Muscle layer of colon (tissue), 2 donors: ENCODE measurements at regions not wholly inside any gene's neighbourhood (a gene's known extent, or its start where the extent isn't known, plus 50 kb on each side); places are given as distances from the start of the nearest gene placed in this dataset.

Experiments
- H3K27ac ChIP-seq: one replicate; pipeline ENCODE4 v1.7.0; 2013; ENCODE audit warnings: low read depth, mild to moderate bottlenecking, low read length, moderate library complexity
- H3K27me3 ChIP-seq, 2 donors: one replicate each; pipeline ENCODE4 v1.7.0; 2013; ENCODE audit warnings: low read length in 2 of 2, mild to moderate bottlenecking in 2 of 2; ENCODE audit not compliant: insufficient read depth in 2 of 2, control insufficient read depth in 1 of 2
- H3K36me3 ChIP-seq: one replicate; pipeline ENCODE4 v1.7.0; 2013; ENCODE audit warnings: mild to moderate bottlenecking, low read length; ENCODE audit not compliant: insufficient read depth
- H3K4me1 ChIP-seq: one replicate; pipeline ENCODE4 v1.7.0; 2013; ENCODE audit warnings: mild to moderate bottlenecking, low read length; ENCODE audit not compliant: insufficient read depth
- H3K4me3 ChIP-seq, 2 donors: one replicate each; pipeline ENCODE4 v1.7.0; 2013; ENCODE audit warnings: low read length in 2 of 2, low read depth in 1 of 2, mild to moderate bottlenecking in 1 of 2, moderate library complexity in 1 of 2
- H3K9ac ChIP-seq: one replicate; pipeline ENCODE4 v1.7.0; 2013; ENCODE audit warnings: low read length
- H3K9me3 ChIP-seq: one replicate; pipeline ENCODE4 v1.7.0; 2013; ENCODE audit warnings: mild to moderate bottlenecking, low read length
- donor health status: abdominal sarcoma.
- donor health status: Adenocarcinoma of cecum.

- Histone ChIP-seq H3K27ac (no peak overlapping the region), H3K9ac (no peak overlapping the region), H3K9me3 (no peaks in the 10 kb centered on the region), H3K27me3 (no peaks in the 10 kb centered on the region), H3K4me3 (no peak overlapping the region), H3K36me3 (no peaks in the 10 kb centered on the region), H3K4me1 (no peaks in the 10 kb centered on the region)
Observed at GRCh38 chr4:136442447-136442846, 1089.8 kb downstream of the PCDH18 start.

- no peak overlapping the region for H3K4me3 ChIP-seq
- H3K9ac ChIP-seq, result no peak overlapping the region
- no peaks in the 10 kb centered on the region for H3K9me3 ChIP-seq
- no peaks in the 10 kb centered on the region for H3K36me3 ChIP-seq
- H3K27me3 ChIP-seq, result no peaks in the 10 kb centered on the region
- H3K4me1 ChIP-seq, result no peaks in the 10 kb centered on the region
- no peak overlapping the region for H3K27ac ChIP-seq
Observed at GRCh38 chr4:136441629-136442282, 1090.5 kb downstream of the PCDH18 start.

GRCh38 chr4:136438645-136439044 lies 1093.6 kb downstream of the PCDH18 start:
- no peaks in the 10 kb centered on the region for H3K27me3 ChIP-seq
- H3K9ac ChIP-seq, result no peak overlapping the region
- H3K9me3 ChIP-seq, result no peaks in the 10 kb centered on the region
- H3K36me3 ChIP-seq, result no peaks in the 10 kb centered on the region
- no peak overlapping the region for H3K27ac ChIP-seq
- no peak overlapping the region for H3K4me3 ChIP-seq
- H3K4me1 ChIP-seq, result no peaks in the 10 kb centered on the region

GRCh38 chr4:136424052-136424451 lies 1108.2 kb downstream of the PCDH18 start:
- Histone ChIP-seq H3K4me1 (no peaks in the 10 kb centered on the region), H3K27ac (no peak overlapping the region), H3K36me3 (no peaks in the 10 kb centered on the region), H3K27me3 (no peaks in the 10 kb centered on the region), H3K4me3 (no peak overlapping the region), H3K9me3 (no peaks in the 10 kb centered on the region), H3K9ac (no peak overlapping the region)

DNA sequence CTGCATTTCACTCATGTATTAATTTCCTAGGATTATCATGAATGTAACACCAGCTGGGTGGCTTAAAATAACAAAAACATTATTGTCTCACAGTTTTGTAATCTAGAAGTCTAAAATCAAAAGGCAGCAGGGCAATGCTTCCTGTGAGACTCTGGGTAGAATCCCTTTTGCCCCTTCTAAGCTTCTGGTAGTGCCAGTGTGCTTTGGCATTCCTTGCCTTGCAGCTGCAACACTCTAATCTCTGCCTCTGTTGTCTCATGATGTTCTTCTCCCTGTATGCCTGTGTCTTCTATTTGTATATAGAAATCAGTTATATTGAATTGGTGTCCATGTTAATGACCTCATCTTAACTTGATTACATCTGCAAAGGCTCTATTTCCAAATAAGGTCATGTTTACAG lies 1117.3 kb downstream of the PCDH18 start:
- H3K4me1 ChIP-seq, result no peaks in the 10 kb centered on the region

DNA sequence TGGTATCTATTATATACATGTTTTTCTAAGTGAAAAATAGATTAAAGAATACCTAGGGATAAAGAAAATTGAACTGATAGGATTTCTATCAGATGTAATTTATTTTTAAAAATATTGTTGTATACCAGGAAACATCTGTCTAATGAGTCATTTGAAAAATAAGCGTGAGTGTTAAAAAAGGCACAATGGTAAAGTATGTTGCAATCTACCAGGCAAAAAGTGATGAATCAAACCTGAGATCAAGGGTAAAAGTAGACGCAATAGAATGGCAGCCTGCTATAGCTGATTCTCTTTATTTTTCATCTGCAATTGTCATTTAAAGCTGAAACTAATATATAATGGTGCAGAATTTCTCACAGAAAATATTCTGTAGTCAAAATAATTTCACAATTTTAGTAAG lies 1119.6 kb downstream of the PCDH18 start:
- no peak overlapping the region for H3K27ac ChIP-seq
- H3K9me3 ChIP-seq, result no peaks in the 10 kb centered on the region
- no peaks in the 10 kb centered on the region for H3K36me3 ChIP-seq
- no peak overlapping the region for H3K9ac ChIP-seq
- H3K27me3 ChIP-seq, result no peaks in the 10 kb centered on the region
- no peaks in the 10 kb centered on the region for H3K4me1 ChIP-seq
- H3K4me3 ChIP-seq, result no peak overlapping the region

More for the DNA sequence above, 1117.3 kb downstream of the PCDH18 start:
- no peak overlapping the region for H3K9ac ChIP-seq
- no peaks in the 10 kb centered on the region for H3K9me3 ChIP-seq
- no peak overlapping the region for H3K27ac ChIP-seq
- no peaks in the 10 kb centered on the region for H3K27me3 ChIP-seq
- H3K4me3 ChIP-seq, result no peak overlapping the region
- H3K36me3 ChIP-seq, result no peaks in the 10 kb centered on the region

DNA sequence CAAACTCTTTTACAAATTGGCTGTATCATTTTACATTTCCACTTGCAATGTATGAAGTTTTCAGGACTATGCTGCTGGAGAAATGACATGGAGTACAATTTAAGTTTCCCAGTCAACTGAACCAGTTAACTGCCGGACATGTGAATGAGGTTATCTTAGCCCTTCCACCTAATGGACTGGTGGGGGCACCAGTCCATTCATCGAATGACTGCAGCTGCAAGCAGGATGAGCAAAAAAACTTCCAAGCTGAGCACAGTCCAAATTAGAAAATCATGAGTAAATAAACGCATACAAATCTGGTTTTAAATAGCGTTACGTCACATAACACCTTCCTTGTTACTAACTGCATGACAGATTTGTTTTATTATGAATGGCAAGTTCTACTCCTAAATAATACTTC lies 1131.5 kb downstream of the PCDH18 start:
- H3K27me3 ChIP-seq, result no peaks in the 10 kb centered on the region
- no peaks in the 10 kb centered on the region for H3K9me3 ChIP-seq
- H3K27ac ChIP-seq, result no peak overlapping the region
- no peaks in the 10 kb centered on the region for H3K4me1 ChIP-seq
- no peaks in the 10 kb centered on the region for H3K36me3 ChIP-seq
- H3K4me3 ChIP-seq, result no peak overlapping the region
- H3K9ac ChIP-seq, result no peak overlapping the region

- Histone ChIP-seq H3K9me3 (no peaks in the 10 kb centered on the region), H3K27me3 (no peaks in the 10 kb centered on the region), H3K9ac (no peak overlapping the region), H3K4me1 (no peaks in the 10 kb centered on the region), H3K4me3 (no peak overlapping the region), H3K36me3 (no peaks in the 10 kb centered on the region), H3K27ac (no peak overlapping the region)
Observed at GRCh38 chr4:136395212-136395722, 1137.0 kb downstream of the PCDH18 start.

GRCh38 chr4:136392576-136392975 lies 1139.7 kb downstream of the PCDH18 start:
- Histone ChIP-seq H3K27ac (no peak overlapping the region), H3K4me1 (no peaks in the 10 kb centered on the region), H3K27me3 (no peaks in the 10 kb centered on the region), H3K9me3 (no peaks in the 10 kb centered on the region), H3K4me3 (no peak overlapping the region), H3K36me3 (no peaks in the 10 kb centered on the region), H3K9ac (no peak overlapping the region)

GRCh38 chr4:136390824-136391223 lies 1141.5 kb downstream of the PCDH18 start:
- Histone ChIP-seq H3K4me1 (no peaks in the 10 kb centered on the region), H3K9me3 (no peaks in the 10 kb centered on the region), H3K9ac (no peak overlapping the region), H3K27ac (no peak overlapping the region), H3K27me3 (no peaks in the 10 kb centered on the region), H3K36me3 (no peaks in the 10 kb centered on the region), H3K4me3 (no peak overlapping the region)

GRCh38 chr4:136383082-136383481 lies 1149.2 kb downstream of the PCDH18 start:
- no peak overlapping the region for H3K9ac ChIP-seq
- H3K27me3 ChIP-seq, result no peaks in the 10 kb centered on the region

GRCh38 chr4:136371231-136371630 lies 1161.1 kb downstream of the PCDH18 start:
- Histone ChIP-seq H3K9me3 (no peaks in the 10 kb centered on the region), H3K27me3 (no peaks in the 10 kb centered on the region), H3K4me3 (no peak overlapping the region), H3K27ac (no peak overlapping the region), H3K4me1 (no peaks in the 10 kb centered on the region), H3K36me3 (no peaks in the 10 kb centered on the region), H3K9ac (no peak overlapping the region)

More at GRCh38 chr4:136383082-136383481, 1149.2 kb downstream of the PCDH18 start:
- no peaks in the 10 kb centered on the region for H3K9me3 ChIP-seq
- no peak overlapping the region for H3K4me3 ChIP-seq
- no peak overlapping the region for H3K27ac ChIP-seq
- H3K4me1 ChIP-seq, result no peaks in the 10 kb centered on the region
- no peaks in the 10 kb centered on the region for H3K36me3 ChIP-seq
